ENCODE measurements at regions not wholly inside any gene's neighbourhood (a gene's known extent, or its start where the extent isn't known, plus 50 kb on each side); places are given as distances from the start of the nearest gene placed in this dataset.

- DNase-seq (ENCODE audit: low spot score) = no peak
Observed at GRCh38 chr16:14334366-14335080, 263.4 kb downstream of the MRTFB start.

- DNase-seq (ENCODE audit: low spot score) = no peak
Observed at GRCh38 chr16:14333361-14333760, 262.2 kb downstream of the MRTFB start.

- no peak for DNase-seq (ENCODE audit: low spot score)
Observed at GRCh38 chr16:14331020-14331419, 259.9 kb downstream of the MRTFB start.

- DNase-seq (ENCODE audit: low spot score) = no peak
Observed at GRCh38 chr16:14329727-14330350, 258.7 kb downstream of the MRTFB start.

GRCh38 chr16:14325502-14326401 is 254.6 kb downstream of the MRTFB start:
- DNase-seq (ENCODE audit: low spot score) = no peak

- no peak for DNase-seq (ENCODE audit: low spot score)
Observed at GRCh38 chr16:14324581-14324980, 253.5 kb downstream of the MRTFB start.

- DNase-seq (ENCODE audit: low spot score) = no peak
Observed at GRCh38 chr16:14322186-14322585, 251.1 kb downstream of the MRTFB start.

- no peak for DNase-seq (ENCODE audit: low spot score)
Observed at GRCh38 chr16:14321542-14321941, 250.4 kb downstream of the MRTFB start.

GRCh38 chr16:14320406-14320805 is 249.3 kb downstream of the MRTFB start:
- no peak for DNase-seq (ENCODE audit: low spot score)
